ENCODE measurements at regions not wholly inside any gene's neighbourhood (a gene's known extent, or its start where the extent isn't known, plus 50 kb on each side); places are given as distances from the start of the nearest gene placed in this dataset.

- in situ Hi-C loops (cut with MboI; ENCODE audit: low sequenced_read_pairs) (no loop called here), dilution Hi-C loops (cut with HindIII; ENCODE audit: low sequenced_read_pairs, unreplicated experiment) (no loop called here), intact Hi-C loops (cut with micrococcal nuclease) (no loop called here)
- Histone ChIP-seq H4K8ac (ENCODE audit: low read depth in 2 of 2, low read length in 2 of 2) (no peak overlapping the region), H3K9me3 (ENCODE audit: control insufficient read depth, insufficient read depth, low read length) (no peaks in the 10 kb centered on the region), H3K4me2 (ENCODE audit: low read depth, low read length) (no peak overlapping the region), H3K4me3 (ENCODE audit: insufficient read depth, low read depth, low read length) (no peak overlapping the region), H3K23ac (ENCODE audit: low read depth, low read length) (no peak overlapping the region), H3K4me1 (ENCODE audit: control insufficient read depth, insufficient read depth, low read length) (no peaks in the 10 kb centered on the region), H4K91ac (ENCODE audit: insufficient read depth, low read depth, low read length) (no peak overlapping the region), H2BK120ac (ENCODE audit: low read depth, low read length) (no peak overlapping the region), H4K20me1 (ENCODE audit: insufficient read depth, low read length) (no peaks in the 10 kb centered on the region), H3K18ac (ENCODE audit: low read depth, low read length) (no peak overlapping the region), H3K27ac (ENCODE audit: insufficient read depth, low read length) (no peak overlapping the region), H3K9ac (ENCODE audit: low read depth, low read length) (no peak overlapping the region), H3K36me3 (ENCODE audit: control insufficient read depth, insufficient read depth, low read length) (no peaks in the 10 kb centered on the region), H3K9me1 (ENCODE audit: insufficient read depth, low read length) (no peaks in the 10 kb centered on the region), H2AK5ac (ENCODE audit: low read depth, low read length) (no peak overlapping the region), H3K56ac (ENCODE audit: extremely low read depth, insufficient read depth, low read length) (no peak overlapping the region), H2AK9ac (replicated peaks; ENCODE audit: low read depth, low read length, poor library complexity) (no peak overlapping the region), H2BK5ac (ENCODE audit: low read depth, low read length, poor library complexity, severe bottlenecking) (no peak overlapping the region), H3K79me1 (ENCODE audit: low read depth in 1 of 2, low read length in 2 of 2) (no peaks in the 10 kb centered on the region), H3K14ac (replicated peaks; ENCODE audit: low read depth, low read length) (no peak overlapping the region; the same call in 1 of the 2 replicates), H2AFZ (replicated peaks; ENCODE audit: low read length, poor library complexity) (no peak overlapping the region), H3K4ac (ENCODE audit: low read depth, low read length) (no peak overlapping the region), H2BK15ac (ENCODE audit: low read depth, low read length) (no peak overlapping the region), H2BK20ac (ENCODE audit: low read depth, low read length) (no peak overlapping the region), H3K27me3 (ENCODE audit: control insufficient read depth, insufficient read depth, low read length) (no peaks in the 10 kb centered on the region), H4K5ac (ENCODE audit: low read depth, low read length) (no peak overlapping the region)
- peak; percentile 38; the same call in 1 of the 2 replicates for TF ChIP-seq RAD21 (IDR thresholded peaks at IDR 0.05; ENCODE audit: low read length)
- TF ChIP-seq CTCF (conservative IDR thresholded peaks at IDR 0.05; ENCODE audit: low read depth, low read length) = 0 out of 2 replicates have a peak, but pooled peaks have one; percentile 17
- TF ChIP-seq SMC3 (IDR thresholded peaks at IDR 0.05; ENCODE audit: low read depth, low read length) = no peak
- WGBS, 2 experiments (ENCODE audit: extremely low coverage in 2 of 2, insufficient read length in 1 of 2) = 93% methylated on average over 2 of the region's 12 CpGs; no CpG with 5 or more reads in 1 of the 2 experiments
- no TSS peak for BruUV-seq (replicated peaks)
- no peak for ATAC-seq (ENCODE audit: low read depth)
- ChIA-PET CTCF (interaction anchor here (0.9 kb wide), 1 partner anchor 15 kb away, joined by 3 read pairs; no protein-coding TSS in a partner anchor), POLR2A (ENCODE audit: unreplicated experiment) (no interaction called here)
- peak; percentile 5 for DNase-seq
Measured at GRCh38 chr7:115707258-115708012, 323.1 kb downstream of the TFEC start.
